HCT116 (cell line): ENCODE measurements at regions not wholly inside any gene's neighbourhood (a gene's known extent, or its start where the extent isn't known, plus 50 kb on each side); places are given as distances from the start of the nearest gene placed in this dataset.

ENCODE experiments used
- ATAC-seq: fragments of 200-7000 bp; cut with Tn5 transposase; 2 replicates; pipeline ENCODE4 v1.9.1; 2020; ENCODE audit warnings: mild to moderate bottlenecking, moderate library complexity
- BruUV-seq: library from RNA; stranded (reverse); fragments of 400-500 nt; replicated peaks from 2 replicates; lab custom pipeline; 2021; lab: Mats Ljungman, UMichigan
- CTCF ChIA-PET: fragments of 300-600 bp; sonication (Branson Sonifier 250); formaldehyde crosslinking; loops from one replicate; lab custom pipeline; 2021; ENCODE audit warnings: antibody characterized with exemption; lab: Charles Lee
- POLR2A ChIA-PET: fragments of 300-600, 350-600 bp; sonication (Branson Sonifier 250); formaldehyde crosslinking; loops from one replicate; lab custom pipeline; 2021; ENCODE audit warnings: antibody characterized with exemption; lab: Charles Lee
- RAD21 ChIA-PET, 2 experiments: fragments of 300-600 bp; sonication (Branson Sonifier 250); formaldehyde crosslinking; loops; one replicate each; lab custom pipeline; 2023; ENCODE audit warnings: low total read pairs in 2 of 2; ENCODE audit not compliant: uncharacterized antibody in 2 of 2, unreplicated experiment in 2 of 2, low non-redundant PET in 1 of 2; lab: Charles Lee
- DNase-seq: peaks from one replicate; pipeline ENCODE4 v3.0.0-alpha.2; 2010; ENCODE audit warnings: low read depth, low spot score
- H2AFZ ChIP-seq: fragments of 200-600 bp; shearing (Covaris generic), sonication (generic); 2 replicates; pipeline ENCODE4 v1.6.1; 2017; ENCODE audit warnings: low read depth, mixed run types, mixed read lengths, antibody characterized with exemption, low read length; ENCODE audit not compliant: poor library complexity, severe bottlenecking
- H3K27ac ChIP-seq: 2 replicates; pipeline ENCODE4 v1.5.1; 2012; ENCODE audit warnings: low read depth, low read length
- H3K27me3 ChIP-seq: fragments of 200-600 bp; sonication (generic); 2 replicates; pipeline ENCODE4 v1.6.1; 2016; ENCODE audit warnings: mixed run types, low read length, mixed read lengths; ENCODE audit not compliant: insufficient read depth
- H3K36me3 ChIP-seq, 2 experiments: fragments of 200-500 bp in 1 of 2; fragments of 200-600 bp in 1 of 2; sonication (Bioruptor generic) in 1 of 2; sonication (generic) in 1 of 2; 2 replicates each; pipeline versions ENCODE4 v1.5.1 to v1.6.1; 2014 to 2016; ENCODE audit warnings: low read length in 2 of 2, inconsistent platforms in 1 of 2, mixed read lengths in 1 of 2, mixed run types in 1 of 2; ENCODE audit not compliant: insufficient read depth in 2 of 2, control insufficient read depth in 1 of 2
- H3K4me1 ChIP-seq, 2 experiments: fragments of 200-600 bp in 1 of 2; sonication (generic) in 1 of 2; 2 replicates each; pipeline versions ENCODE4 v1.5.1 to v1.6.1; 2012 to 2017; ENCODE audit warnings: low read length in 2 of 2, inconsistent platforms in 1 of 2, mild to moderate bottlenecking in 1 of 2, mixed read lengths in 1 of 2, mixed run types in 1 of 2, moderate library complexity in 1 of 2; ENCODE audit not compliant: insufficient read depth in 2 of 2, control insufficient read depth in 1 of 2
- H3K4me2 ChIP-seq: fragments of 200-600 bp; sonication (generic); 2 replicates; pipeline ENCODE4 v1.6.1; 2017; ENCODE audit warnings: mixed run types, low read length, mixed read lengths
- H3K4me3 ChIP-seq, 2 experiments: fragments of 200-600 bp in 1 of 2; sonication (generic) in 1 of 2; replicated peaks in 1 of 2; 2 replicates each; pipeline ENCODE4 v1.5.1; 2011 to 2016; ENCODE audit warnings: low read length in 2 of 2, control low read depth in 1 of 2, low read depth in 1 of 2, mild to moderate bottlenecking in 1 of 2, mixed read lengths in 1 of 2, mixed run types in 1 of 2
- H3K79me2 ChIP-seq: fragments of 200-600 bp; sonication (generic); 2 replicates; pipeline ENCODE4 v1.6.1; 2017; ENCODE audit warnings: mild to moderate bottlenecking, mixed run types, low read length, moderate library complexity, mixed read lengths; ENCODE audit not compliant: insufficient read depth
- H3K9ac ChIP-seq: fragments of 200-600 bp; sonication (generic); 2 replicates; pipeline ENCODE4 v1.6.1; 2016; ENCODE audit warnings: low read length, mixed read lengths
- H3K9me2 ChIP-seq: fragments of 200-600 bp; sonication (generic), shearing (Covaris generic); 2 replicates; pipeline ENCODE4 v1.6.1; 2017; ENCODE audit warnings: mixed run types, mild to moderate bottlenecking, moderate library complexity; ENCODE audit not compliant: insufficient read depth
- H3K9me3 ChIP-seq, 2 experiments: fragments of 200-500 bp in 1 of 2; fragments of 200-600 bp in 1 of 2; sonication (Bioruptor generic) in 1 of 2; sonication (generic) in 1 of 2; 2 replicates each; pipeline ENCODE4 v1.6.1; 2014 to 2017; ENCODE audit warnings: low read length in 2 of 2, mixed read lengths in 2 of 2, inconsistent platforms in 1 of 2, low read depth in 1 of 2, mild to moderate bottlenecking in 1 of 2, mixed run types in 1 of 2, moderate library complexity in 1 of 2; ENCODE audit not compliant: control insufficient read depth in 1 of 2, insufficient read depth in 1 of 2
- H4K20me1 ChIP-seq: fragments of 200-600 bp; sonication (generic), shearing (Covaris generic); 2 replicates; pipeline ENCODE4 v1.6.1; 2017; ENCODE audit warnings: mixed run types, mild to moderate bottlenecking, moderate library complexity; ENCODE audit not compliant: insufficient read depth
- CBX3 ChIP-seq: IDR thresholded peaks from 2 replicates; pipeline ENCODE4 v1.6.1; 2012; ENCODE audit warnings: low read depth
- EGR1 ChIP-seq: IDR thresholded peaks from 2 replicates; pipeline ENCODE4 v1.6.1; 2012; ENCODE audit warnings: low read depth
- EZH2phosphoT487 ChIP-seq: fragments of 200-600 bp; IDR thresholded peaks from 2 replicates; pipeline ENCODE4 v1.6.1; 2018; ENCODE audit warnings: antibody characterized with exemption, borderline replicate concordance
- FOSL1 ChIP-seq: IDR thresholded peaks from 2 replicates; pipeline ENCODE4 v1.6.1; 2012; ENCODE audit warnings: low read depth
- JUND ChIP-seq: IDR thresholded peaks from 2 replicates; pipeline ENCODE4 v1.6.1; 2012
- POLR2A ChIP-seq: IDR thresholded peaks from 2 replicates; pipeline ENCODE4 v1.7.0; 2011; ENCODE audit warnings: borderline replicate concordance; ENCODE audit not compliant: insufficient read depth, insufficient read length; ENCODE audit errors: extremely low read depth
- POLR2AphosphoS5 ChIP-seq: IDR thresholded peaks from 2 replicates; pipeline ENCODE4 v1.6.1; 2011; ENCODE audit warnings: mild to moderate bottlenecking, low read depth, low read length, moderate library complexity
- RAD21 ChIP-seq: IDR thresholded peaks from 2 replicates; pipeline ENCODE4 v1.6.1; 2012; ENCODE audit warnings: low read depth, mild to moderate bottlenecking
- SIN3A ChIP-seq: IDR thresholded peaks from 2 replicates; pipeline ENCODE4 v1.6.1; 2012; ENCODE audit warnings: low read depth
- SP1 ChIP-seq: IDR thresholded peaks from 2 replicates; pipeline ENCODE4 v1.6.1; 2012; ENCODE audit warnings: low read depth
- SRF ChIP-seq: IDR thresholded peaks from 2 replicates; pipeline ENCODE4 v1.6.1; 2012; ENCODE audit warnings: low read depth
- TCF7L2 ChIP-seq: IDR thresholded peaks from 2 replicates; pipeline ENCODE4 v1.7.0; 2011; ENCODE audit warnings: borderline replicate concordance, inconsistent platforms; ENCODE audit not compliant: insufficient read depth, insufficient read length; ENCODE audit errors: extremely low read depth
- YY1 ChIP-seq: IDR thresholded peaks from 2 replicates; pipeline ENCODE4 v1.6.1; 2011; ENCODE audit warnings: low read length, low read depth, moderate library complexity, mild to moderate bottlenecking; ENCODE audit not compliant: insufficient replicate concordance; ENCODE audit errors: extremely low read depth
- ZFX ChIP-seq: fragments of 450-650 bp; IDR thresholded peaks from 2 replicates; pipeline ENCODE4 v1.6.1; 2017
- ZNF274 ChIP-seq: fragments of 200-500 bp; sonication (Bioruptor generic); IDR thresholded peaks from 2 replicates; pipeline ENCODE4 v1.6.1; 2014; ENCODE audit warnings: mild to moderate bottlenecking, low read depth, low read length, inconsistent platforms
- intact Hi-C: fragments of 100-400 bp; cut with micrococcal nuclease; formaldehyde crosslinking; loops from 2 replicates; pipeline ENCODE4 v1.10.0; 2022
- TF ChIP-seq, protein P1 (sequence below): IDR thresholded peaks from 2 replicates; pipeline ENCODE4 v1.6.1; 2012; ENCODE audit warnings: low read depth
- TF ChIP-seq, protein P2 (sequence below), 3 experiments: fragments of 200-600 bp in 1 of 3; sonication (generic) in 1 of 3; IDR thresholded peaks in 2 of 3; conservative IDR thresholded peaks in 1 of 3; 2 replicates each; pipeline ENCODE4 v1.5.1; 2012 to 2017; ENCODE audit warnings: low read depth in 2 of 3, low read length in 2 of 3, antibody characterized with exemption in 1 of 3, borderline replicate concordance in 1 of 3, control low read depth in 1 of 3, mild to moderate bottlenecking in 1 of 3, mixed read lengths in 1 of 3, mixed run types in 1 of 3, moderate library complexity in 1 of 3; ENCODE audit not compliant: insufficient read depth in 1 of 3
- TF ChIP-seq, protein P3 (sequence below): IDR thresholded peaks from 2 replicates; pipeline ENCODE4 v1.6.1; 2012
- TF ChIP-seq, protein P4 (sequence below): IDR thresholded peaks from 2 replicates; pipeline ENCODE4 v1.6.1; 2012

DNA sequence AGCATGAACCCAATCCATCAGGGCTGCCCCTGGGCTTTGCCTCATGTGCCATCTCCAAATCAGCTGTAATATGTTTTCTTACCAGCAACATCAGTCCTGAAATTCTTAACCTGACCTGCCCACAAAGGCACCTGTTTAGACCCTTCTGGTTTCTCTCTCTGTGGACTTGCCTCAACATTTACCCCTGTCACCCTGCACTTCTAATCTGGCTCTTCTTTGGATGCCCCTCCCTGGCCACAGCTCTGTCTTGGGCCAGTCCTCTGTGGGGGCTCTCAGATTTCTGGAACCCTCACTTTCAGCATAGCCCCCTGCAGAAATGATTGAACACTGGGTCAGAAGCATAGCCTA lies 168.7 kb upstream of the STAC start:
- no peak for ATAC-seq
- Histone ChIP-seq H3K9ac (no peak overlapping the region), H3K79me2 (no peaks in the 10 kb centered on the region), H3K27me3 (no peaks in the 10 kb centered on the region), H2AFZ (no peak overlapping the region), H3K4me2 (no peak overlapping the region), H3K9me3 (no peaks in the 10 kb centered on the region), H3K27ac (no peak overlapping the region), H3K9me2 (no peaks in the 10 kb centered on the region), H4K20me1 (no peaks in the 10 kb centered on the region), H3K36me3 (no peaks in the 10 kb centered on the region), H3K4me1 (no peaks in the 10 kb centered on the region), H3K4me3 (no peak overlapping the region)
- CTCF ChIA-PET, result no interaction called here
- intact Hi-C loops, result no loop called here
- DNase-seq, result no peak
- no TSS peak for BruUV-seq
- RAD21 ChIA-PET, result no interaction called here
- POLR2A ChIA-PET, result no interaction called here
- TF ChIP-seq, protein P1, sequence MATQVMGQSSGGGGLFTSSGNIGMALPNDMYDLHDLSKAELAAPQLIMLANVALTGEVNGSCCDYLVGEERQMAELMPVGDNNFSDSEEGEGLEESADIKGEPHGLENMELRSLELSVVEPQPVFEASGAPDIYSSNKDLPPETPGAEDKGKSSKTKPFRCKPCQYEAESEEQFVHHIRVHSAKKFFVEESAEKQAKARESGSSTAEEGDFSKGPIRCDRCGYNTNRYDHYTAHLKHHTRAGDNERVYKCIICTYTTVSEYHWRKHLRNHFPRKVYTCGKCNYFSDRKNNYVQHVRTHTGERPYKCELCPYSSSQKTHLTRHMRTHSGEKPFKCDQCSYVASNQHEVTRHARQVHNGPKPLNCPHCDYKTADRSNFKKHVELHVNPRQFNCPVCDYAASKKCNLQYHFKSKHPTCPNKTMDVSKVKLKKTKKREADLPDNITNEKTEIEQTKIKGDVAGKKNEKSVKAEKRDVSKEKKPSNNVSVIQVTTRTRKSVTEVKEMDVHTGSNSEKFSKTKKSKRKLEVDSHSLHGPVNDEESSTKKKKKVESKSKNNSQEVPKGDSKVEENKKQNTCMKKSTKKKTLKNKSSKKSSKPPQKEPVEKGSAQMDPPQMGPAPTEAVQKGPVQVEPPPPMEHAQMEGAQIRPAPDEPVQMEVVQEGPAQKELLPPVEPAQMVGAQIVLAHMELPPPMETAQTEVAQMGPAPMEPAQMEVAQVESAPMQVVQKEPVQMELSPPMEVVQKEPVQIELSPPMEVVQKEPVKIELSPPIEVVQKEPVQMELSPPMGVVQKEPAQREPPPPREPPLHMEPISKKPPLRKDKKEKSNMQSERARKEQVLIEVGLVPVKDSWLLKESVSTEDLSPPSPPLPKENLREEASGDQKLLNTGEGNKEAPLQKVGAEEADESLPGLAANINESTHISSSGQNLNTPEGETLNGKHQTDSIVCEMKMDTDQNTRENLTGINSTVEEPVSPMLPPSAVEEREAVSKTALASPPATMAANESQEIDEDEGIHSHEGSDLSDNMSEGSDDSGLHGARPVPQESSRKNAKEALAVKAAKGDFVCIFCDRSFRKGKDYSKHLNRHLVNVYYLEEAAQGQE, result no peak
- TF ChIP-seq, protein P2, sequence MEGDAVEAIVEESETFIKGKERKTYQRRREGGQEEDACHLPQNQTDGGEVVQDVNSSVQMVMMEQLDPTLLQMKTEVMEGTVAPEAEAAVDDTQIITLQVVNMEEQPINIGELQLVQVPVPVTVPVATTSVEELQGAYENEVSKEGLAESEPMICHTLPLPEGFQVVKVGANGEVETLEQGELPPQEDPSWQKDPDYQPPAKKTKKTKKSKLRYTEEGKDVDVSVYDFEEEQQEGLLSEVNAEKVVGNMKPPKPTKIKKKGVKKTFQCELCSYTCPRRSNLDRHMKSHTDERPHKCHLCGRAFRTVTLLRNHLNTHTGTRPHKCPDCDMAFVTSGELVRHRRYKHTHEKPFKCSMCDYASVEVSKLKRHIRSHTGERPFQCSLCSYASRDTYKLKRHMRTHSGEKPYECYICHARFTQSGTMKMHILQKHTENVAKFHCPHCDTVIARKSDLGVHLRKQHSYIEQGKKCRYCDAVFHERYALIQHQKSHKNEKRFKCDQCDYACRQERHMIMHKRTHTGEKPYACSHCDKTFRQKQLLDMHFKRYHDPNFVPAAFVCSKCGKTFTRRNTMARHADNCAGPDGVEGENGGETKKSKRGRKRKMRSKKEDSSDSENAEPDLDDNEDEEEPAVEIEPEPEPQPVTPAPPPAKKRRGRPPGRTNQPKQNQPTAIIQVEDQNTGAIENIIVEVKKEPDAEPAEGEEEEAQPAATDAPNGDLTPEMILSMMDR (IDR thresholded peaks at IDR 0.05 in 2 of 3, conservative IDR thresholded peaks at IDR 0.05 in 1 of 3; ENCODE audit: borderline replicate concordance in 1 of 3, insufficient read depth in 1 of 3, low read depth in 2 of 3, low read length in 2 of 3), result no peak
- no peak for TF ChIP-seq SP1
- no peak for TF ChIP-seq ZNF274
- TF ChIP-seq, protein P3, sequence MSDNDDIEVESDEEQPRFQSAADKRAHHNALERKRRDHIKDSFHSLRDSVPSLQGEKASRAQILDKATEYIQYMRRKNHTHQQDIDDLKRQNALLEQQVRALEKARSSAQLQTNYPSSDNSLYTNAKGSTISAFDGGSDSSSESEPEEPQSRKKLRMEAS, result no peak
- TF ChIP-seq EZH2phosphoT487, result no peak
- no peak for TF ChIP-seq CBX3
- no peak for TF ChIP-seq FOSL1
- TF ChIP-seq YY1, result no peak
- no peak for TF ChIP-seq TCF7L2
- no peak for TF ChIP-seq ZFX
- no peak for TF ChIP-seq RAD21
- TF ChIP-seq EGR1, result no peak
- TF ChIP-seq POLR2A, result no peak
- no peak for TF ChIP-seq SIN3A
- TF ChIP-seq, protein P4, sequence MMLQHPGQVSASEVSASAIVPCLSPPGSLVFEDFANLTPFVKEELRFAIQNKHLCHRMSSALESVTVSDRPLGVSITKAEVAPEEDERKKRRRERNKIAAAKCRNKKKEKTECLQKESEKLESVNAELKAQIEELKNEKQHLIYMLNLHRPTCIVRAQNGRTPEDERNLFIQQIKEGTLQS, result no peak
- no peak for TF ChIP-seq JUND
- TF ChIP-seq POLR2AphosphoS5, result no peak
- no peak for TF ChIP-seq SRF
